ENCODE measurements at regions not wholly inside any gene's neighbourhood (a gene's known extent, or its start where the extent isn't known, plus 50 kb on each side); places are given as distances from the start of the nearest gene placed in this dataset.

- TF ChIP-seq, protein P1, sequence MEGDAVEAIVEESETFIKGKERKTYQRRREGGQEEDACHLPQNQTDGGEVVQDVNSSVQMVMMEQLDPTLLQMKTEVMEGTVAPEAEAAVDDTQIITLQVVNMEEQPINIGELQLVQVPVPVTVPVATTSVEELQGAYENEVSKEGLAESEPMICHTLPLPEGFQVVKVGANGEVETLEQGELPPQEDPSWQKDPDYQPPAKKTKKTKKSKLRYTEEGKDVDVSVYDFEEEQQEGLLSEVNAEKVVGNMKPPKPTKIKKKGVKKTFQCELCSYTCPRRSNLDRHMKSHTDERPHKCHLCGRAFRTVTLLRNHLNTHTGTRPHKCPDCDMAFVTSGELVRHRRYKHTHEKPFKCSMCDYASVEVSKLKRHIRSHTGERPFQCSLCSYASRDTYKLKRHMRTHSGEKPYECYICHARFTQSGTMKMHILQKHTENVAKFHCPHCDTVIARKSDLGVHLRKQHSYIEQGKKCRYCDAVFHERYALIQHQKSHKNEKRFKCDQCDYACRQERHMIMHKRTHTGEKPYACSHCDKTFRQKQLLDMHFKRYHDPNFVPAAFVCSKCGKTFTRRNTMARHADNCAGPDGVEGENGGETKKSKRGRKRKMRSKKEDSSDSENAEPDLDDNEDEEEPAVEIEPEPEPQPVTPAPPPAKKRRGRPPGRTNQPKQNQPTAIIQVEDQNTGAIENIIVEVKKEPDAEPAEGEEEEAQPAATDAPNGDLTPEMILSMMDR (IDR thresholded peaks at IDR 0.05) = no peak
These were observed 162.4 kb upstream of the ROBO1 start for GRCh38 chr3:79930196-79930595.

GRCh38 chr3:79928687-79929408 lies 161.1 kb upstream of the ROBO1 start:
- TF ChIP-seq, protein P1 (IDR thresholded peaks at IDR 0.05) = no peak

- TF ChIP-seq, protein P1 (IDR thresholded peaks at IDR 0.05) = no peak
These were observed 158.7 kb upstream of the ROBO1 start for GRCh38 chr3:79926522-79926921.

- TF ChIP-seq, protein P1 (IDR thresholded peaks at IDR 0.05) = no peak
These were observed 154.8 kb upstream of the ROBO1 start for GRCh38 chr3:79922633-79923032.

DNA sequence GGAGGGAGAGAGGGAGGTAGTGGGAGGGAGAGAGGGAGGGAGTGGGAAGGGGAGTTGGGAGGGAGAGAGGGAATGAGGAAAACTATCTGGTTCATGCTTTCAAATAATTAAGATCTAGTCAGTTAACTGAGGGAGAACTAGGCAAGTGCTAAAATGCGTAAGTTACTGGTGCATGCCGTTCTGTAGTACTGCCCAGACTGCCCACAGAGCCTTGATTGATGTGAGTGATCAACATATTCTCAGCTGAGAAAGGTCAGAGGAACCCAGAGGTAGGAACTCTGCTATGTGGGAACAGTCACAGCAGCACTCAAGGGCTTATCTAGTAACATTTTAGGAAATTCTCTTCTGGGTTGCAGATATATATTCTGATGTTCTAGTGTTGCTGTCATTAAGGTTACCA lies 149.8 kb upstream of the ROBO1 start:
- TF ChIP-seq, protein P1 (IDR thresholded peaks at IDR 0.05) = no peak

DNA sequence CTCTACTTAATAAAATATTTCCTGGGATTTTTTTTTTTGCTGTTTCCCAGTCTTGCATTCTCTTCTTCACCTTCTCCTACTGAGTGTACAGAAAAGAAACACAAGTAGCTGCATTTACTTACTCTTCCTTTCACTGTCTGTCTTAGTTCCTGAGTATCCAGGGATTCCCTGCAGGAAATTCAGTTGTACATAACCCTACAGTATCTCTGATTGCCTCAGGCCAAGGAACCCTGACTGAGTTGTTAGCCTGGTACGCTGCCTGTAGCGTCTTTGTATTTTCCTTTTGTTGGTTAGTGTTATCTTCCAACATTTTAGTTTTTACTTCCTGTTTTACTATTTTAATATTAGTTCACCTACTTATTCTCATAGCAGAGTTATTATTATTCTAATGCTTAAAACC lies 142.5 kb upstream of the ROBO1 start:
- TF ChIP-seq, protein P1 (IDR thresholded peaks at IDR 0.05) = no peak

DNA sequence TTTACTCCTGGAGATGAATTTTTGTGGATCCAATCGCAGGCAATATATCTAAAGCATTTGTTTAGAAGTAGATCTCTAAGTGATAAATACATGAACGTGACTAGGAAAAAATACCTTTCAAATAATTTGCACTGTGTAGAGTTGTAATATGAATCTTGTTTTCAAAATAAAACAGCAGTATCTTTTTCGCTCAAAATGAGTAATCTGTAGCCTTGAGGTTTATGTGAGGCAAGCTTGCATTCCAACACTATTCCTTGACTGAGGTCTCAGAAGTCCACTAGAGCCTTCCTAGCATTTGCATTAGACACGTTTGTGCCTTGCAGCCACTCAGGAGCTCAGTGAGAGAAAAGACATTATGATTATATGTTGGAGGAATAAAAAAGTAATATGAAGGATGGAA lies 138.3 kb upstream of the ROBO1 start:
- TF ChIP-seq, protein P1 (IDR thresholded peaks at IDR 0.05) = no peak

DNA sequence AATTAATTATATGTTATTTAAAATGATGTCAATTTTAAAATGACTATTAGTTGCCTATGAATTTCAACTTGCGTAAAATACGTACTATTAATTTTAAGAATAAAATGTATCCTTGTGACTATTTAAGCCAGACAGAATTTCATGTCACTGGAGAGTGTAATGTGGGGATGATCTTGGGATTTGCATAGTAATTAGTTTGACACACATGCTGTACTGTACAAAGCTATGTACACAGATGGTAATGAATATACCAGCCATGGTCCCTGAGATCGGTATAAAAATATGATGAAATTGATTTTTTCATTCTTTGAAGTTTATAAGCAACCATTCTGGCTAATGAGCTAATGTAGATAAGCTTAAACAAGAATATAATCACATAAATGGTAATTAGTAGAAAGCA lies 134.4 kb upstream of the ROBO1 start:
- TF ChIP-seq, protein P1 (IDR thresholded peaks at IDR 0.05) = no peak
